NCI-H460 (cell line): ENCODE measurements at regions not wholly inside any gene's neighbourhood (a gene's known extent, or its start where the extent isn't known, plus 50 kb on each side); places are given as distances from the start of the nearest gene placed in this dataset.
"Not testable (repeated sequence)": the region's sequence is repeated elsewhere in the genome, so short reads cannot be mapped to it uniquely, and the experiment has no call there.

Experiments used
- DNase-seq: peaks from one replicate; pipeline ENCODE4 v3.0.0-alpha.2; 2016; ENCODE audit warnings: low read depth; ENCODE audit errors: extremely low read depth

- no peak for DNase-seq
Measured at GRCh38 chr12:97616946-97617345, 154.3 kb downstream of the RMST start.

DNA sequence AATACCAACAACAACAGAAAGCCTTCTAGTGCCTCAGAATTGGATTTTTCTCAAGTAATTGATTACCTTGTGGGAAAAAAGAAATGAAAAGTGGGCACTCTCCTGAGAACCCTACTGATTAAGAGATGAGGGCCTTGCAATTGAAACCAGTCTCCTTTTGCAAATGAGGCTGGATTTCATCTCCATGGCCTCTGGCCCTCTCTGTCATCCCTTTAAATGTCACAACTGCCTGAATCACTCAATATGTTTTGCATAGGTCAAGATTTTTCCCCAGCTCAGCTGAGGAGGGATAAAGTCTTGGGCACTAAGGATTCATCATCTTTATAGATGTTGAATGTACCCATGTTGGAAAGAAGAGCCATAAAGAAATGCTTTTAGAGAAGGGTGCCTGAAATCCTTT, 166.4 kb downstream of the RMST start:
- DNase-seq: no peak

- no peak for DNase-seq
Measured at GRCh38 chr12:97629382-97629781, 166.8 kb downstream of the RMST start.

- no peak for DNase-seq
Measured at GRCh38 chr12:97630356-97630755, 167.8 kb downstream of the RMST start.

DNA sequence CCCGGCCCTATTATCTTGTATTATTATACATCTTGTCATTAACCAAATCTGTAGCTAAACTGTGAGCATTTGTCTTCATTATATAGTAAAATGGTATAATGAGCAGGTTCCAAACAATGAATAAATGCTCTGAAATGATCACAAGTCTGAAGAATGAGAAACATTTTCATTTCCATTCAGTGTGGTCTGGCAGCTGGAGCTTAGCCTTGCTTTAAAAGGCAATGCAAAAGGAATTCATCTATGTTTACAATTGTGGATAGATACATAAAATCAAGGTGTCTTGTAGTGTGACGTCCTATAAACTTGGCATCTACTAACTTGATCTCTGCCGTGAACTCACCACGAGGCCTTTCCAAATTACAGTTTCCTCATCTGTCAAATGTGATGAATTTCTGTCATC, 168.3 kb downstream of the RMST start:
- no peak for DNase-seq

GRCh38 chr12:97637770-97638169, 175.2 kb downstream of the RMST start:
- no peak for DNase-seq

DNA sequence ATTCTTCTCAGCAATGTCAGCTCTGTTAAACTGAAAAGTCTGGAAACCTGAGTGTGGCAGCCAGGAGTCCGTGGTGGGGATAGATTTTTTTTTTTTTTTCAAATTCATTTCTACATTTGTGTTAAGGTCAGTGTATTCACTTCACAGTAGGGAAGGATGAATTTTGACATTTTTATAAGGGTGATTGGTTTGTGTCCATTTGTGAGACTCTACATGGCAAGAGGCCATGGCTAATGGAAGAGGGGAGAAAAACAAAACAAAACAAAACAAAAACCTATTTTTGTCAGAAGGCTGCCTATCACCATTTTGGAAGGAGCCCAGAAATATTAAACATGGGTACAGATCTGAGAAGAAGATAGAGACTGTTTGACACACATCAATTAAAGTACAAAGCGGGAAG, 176.1 kb downstream of the RMST start:
- no peak for DNase-seq

- DNase-seq: no peak
Measured at GRCh38 chr12:97639702-97640101, 177.1 kb downstream of the RMST start.

DNA sequence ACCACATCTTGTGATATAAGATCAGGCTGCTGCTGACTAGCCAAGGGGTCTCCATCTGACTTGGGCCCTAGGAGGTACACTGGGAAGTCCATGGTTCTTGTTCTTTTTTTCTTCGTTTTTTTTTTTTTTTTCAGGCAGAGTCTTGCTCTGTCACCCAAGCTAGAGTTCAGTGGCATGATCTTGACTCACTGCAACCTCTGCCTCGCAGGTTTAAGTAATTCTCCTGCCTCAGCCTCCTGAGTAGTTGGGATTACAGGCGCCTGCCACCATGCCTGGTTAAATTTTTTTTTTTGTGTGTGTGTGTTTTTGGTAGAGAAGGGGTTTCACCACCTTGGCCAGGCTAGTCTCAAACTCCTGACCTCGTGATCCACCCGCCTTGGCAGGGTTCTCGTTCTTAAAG, 178.2 kb downstream of the RMST start:
- no peak for DNase-seq

DNA sequence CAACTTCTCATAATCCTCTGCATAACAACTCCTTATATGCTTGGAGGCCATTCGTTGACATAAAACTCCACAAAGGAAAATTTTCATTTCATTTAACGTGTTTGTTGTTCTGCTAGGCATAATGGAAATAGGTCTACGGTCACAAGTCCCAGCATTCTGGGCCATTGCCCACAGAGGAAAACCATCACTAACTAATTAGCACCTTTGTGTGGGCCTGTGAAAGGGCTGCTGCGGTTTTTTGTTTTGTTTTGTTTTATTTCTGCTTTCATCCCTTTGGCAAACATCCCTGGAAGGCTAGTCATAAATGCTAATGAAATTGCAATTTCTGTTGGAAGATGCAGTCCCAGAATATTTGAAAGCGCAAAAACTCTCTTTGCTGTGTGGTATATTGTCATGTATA, 180.3 kb downstream of the RMST start:
- no peak for DNase-seq

- DNase-seq: no peak
Measured at GRCh38 chr12:97643924-97644323, 181.3 kb downstream of the RMST start.

DNA sequence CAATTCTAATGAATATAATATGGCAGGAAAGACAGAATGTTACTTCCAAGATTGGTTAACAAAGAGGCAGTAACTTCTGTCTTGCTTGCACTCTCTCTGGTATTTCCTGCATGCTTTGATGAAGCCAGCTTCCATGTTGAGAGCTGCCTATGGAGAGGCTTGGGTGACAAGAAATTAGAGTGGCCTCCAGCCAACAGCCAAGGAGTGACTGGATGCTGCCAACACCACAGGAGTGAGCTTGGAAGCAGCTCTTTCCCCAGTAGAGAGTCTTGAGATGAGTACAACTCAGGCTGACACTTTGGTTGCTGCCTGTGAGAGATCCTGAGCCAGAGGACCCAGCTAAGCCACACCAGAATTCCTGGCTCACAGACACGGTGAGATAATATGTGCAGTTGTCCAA, 183.1 kb downstream of the RMST start:
- DNase-seq: no peak

DNA sequence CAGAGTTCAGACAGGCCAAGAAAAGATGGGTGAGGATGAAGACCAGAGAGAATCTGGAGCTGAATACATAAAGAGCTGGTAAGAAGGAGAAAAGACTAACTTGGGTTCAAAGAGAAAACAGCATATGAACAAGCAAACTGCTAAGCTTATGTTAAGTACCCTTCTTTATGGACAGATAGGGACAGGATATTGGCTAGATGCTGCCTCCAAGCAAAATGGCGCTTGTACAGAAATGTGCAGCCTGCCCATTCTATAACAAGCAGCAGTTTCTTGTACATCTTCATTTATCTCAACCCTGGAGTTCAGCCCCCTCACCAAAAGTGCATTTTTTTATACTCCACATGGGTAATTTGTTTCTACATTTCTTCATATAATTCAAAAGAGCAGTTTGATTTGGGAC, 184.5 kb downstream of the RMST start:
- DNase-seq: no peak

DNA sequence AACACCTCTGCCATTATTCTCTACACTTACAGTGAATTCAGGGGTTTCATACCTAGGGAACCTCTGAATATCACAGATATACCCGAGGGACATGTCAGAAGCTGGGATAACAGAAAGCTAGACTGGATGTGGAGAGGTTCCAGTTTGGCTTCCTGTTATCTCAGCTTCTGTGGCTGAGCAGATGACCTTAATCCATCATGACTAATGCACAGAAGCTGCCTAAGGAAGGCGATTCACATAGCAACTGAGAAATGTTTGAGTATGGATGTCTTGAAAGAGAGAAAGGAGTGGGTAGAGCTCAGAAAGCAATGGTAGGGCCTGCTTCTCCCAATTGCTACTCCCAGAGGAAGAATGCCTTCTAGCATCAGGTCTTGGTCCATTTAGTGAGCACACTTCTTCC, 187.6 kb downstream of the RMST start:
- no peak for DNase-seq

GRCh38 chr12:97656548-97656947, 193.9 kb downstream of the RMST start:
- not testable (repeated sequence) for DNase-seq

DNA sequence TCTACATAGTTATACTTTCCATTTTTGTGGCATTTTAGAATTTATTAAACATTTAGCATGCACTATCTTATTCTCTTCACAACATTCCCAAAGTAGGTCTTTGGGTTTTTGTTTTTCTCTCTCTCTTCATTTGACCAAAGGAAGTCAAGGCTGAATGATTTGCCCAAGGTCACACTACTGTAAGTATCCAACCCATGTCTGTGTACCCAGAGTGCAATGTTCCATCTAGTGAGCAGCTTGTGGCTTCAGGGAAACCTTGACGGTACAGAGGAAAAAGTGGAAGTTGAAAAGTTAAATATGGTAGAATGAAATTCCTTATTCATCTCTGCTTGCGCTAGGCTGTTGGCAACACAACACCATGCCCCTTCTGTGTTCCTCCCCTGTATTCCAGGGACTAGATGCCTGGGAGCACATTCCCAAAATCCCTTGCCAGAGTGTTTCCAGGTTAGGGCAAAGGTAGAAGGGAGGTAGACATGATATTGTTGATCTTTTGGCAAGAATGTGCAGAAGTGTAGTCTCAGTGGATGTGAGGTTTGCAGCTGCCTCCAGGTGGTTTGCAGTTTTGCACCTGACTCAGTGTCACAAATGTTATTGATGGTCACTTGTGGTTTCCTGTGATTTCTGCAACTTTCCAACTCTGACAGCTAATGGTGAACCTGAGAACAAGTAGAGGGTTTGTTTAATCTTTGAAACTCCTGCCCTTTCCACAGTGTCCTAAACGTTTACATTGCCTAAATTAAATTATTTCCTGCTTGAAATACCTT, 196.7 kb downstream of the RMST start:
- no peak for DNase-seq

GRCh38 chr12:97666263-97666662, 203.7 kb downstream of the RMST start:
- no peak for DNase-seq

DNA sequence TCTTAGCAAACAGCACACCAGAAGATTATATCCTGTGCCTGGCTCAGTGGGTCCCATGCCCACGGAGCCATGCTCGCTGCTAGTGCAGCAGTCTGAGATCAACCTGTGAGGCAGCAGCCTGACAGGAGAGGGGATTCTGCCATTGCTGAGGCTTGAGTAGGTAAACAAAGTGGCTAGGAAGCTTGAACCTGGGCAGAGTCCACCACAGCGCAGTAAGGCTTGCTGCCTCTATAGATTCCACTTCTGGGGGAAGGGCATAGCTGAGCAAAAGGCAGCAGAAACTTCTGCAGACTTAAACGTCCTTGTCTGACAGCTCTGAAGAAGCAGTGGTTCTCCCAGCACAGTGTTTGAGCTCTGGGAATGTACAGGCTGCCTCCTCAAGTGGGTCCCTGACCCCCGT, 210.3 kb downstream of the RMST start:
- DNase-seq: no peak

GRCh38 chr12:97680751-97681150, 218.1 kb downstream of the RMST start:
- no peak for DNase-seq

GRCh38 chr12:97681612-97682504, 219.3 kb downstream of the RMST start:
- no peak for DNase-seq

DNA sequence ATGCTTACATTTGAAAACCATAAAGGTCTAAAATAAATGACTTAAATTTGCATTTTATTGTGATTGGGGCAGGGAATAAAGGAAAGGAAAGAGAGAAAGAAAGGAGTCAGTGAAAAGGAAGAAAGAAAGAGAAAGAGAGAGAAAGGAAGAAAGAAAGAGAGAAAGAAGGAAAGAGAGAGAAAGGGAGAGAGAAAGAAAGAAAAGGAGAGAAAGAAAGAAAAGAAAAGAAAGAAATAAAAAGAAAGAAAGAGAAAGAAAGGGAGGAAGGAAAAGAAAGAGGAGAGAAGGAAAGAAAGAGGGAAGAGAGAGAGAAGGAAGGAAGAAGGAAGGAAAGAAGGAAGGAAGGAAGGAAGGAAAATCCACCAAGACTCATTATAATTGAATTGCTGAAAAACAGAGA, 222.8 kb downstream of the RMST start:
- no peak for DNase-seq

DNA sequence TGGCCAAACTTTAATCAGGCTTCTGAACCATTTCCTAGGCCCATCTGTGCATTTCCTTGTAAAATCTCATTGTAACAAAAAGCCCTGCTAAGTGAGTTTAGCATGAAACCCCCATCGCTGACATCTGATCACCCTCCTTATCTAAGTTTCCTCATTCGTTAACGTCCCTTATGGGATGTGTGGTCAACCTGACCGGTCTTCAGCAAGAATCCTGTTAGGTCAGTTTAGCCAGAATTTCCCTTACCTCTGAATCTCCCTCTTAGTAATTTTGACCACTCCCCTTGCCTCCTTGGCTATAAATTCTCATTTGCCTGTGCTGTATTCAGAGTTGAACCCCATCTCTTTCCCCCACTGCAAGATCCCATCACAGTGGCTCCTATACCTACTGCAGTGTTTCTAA, 239.3 kb downstream of the RMST start:
- DNase-seq: no peak
